ENCODE measurements at regions not wholly inside any gene's neighbourhood (a gene's known extent, or its start where the extent isn't known, plus 50 kb on each side); places are given as distances from the start of the nearest gene placed in this dataset.

DNA sequence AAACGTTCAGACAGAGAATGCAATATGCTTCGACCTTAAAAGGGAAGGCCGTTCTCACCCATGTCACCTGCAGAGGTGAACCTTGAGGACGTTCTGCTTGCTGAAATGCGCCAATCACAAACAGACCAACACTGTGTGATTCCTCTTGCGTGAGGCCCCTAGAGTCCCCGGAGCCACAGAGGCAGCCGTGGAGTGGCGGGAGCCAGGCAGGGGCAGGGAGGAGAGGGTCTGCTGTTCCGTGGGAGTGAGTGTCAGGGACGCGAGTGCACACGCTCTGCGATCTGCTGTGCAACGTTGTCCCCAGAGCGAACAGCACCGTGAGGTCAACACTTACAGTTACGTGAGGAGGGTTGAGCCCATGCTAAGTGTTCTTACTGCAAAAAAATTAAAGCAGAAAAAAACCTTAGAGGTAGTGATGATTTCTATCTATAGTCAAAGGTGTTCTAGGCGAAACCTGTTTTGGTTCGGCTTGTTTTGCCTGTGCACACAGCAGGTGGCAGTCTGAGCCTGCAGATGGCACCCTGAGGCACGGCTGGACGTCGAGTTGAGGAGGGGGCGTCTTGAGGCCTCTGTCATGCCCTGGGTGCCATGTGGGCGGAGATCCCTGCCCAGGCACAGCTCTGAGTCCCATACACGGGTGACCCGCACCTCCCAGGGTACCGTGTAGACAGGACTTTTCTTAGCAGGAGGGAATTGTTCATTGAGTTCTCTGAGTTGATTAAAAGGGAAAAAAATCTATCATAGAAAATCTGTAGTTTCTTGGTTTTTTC is 71.7 kb upstream of the FRMD1 start:
- CTCF ChIA-PET: no interaction called here
- POLR2A ChIA-PET: no interaction called here
- no peak for DNase-seq (ENCODE audit: extremely low spot score)
- TF ChIP-seq, protein P1, sequence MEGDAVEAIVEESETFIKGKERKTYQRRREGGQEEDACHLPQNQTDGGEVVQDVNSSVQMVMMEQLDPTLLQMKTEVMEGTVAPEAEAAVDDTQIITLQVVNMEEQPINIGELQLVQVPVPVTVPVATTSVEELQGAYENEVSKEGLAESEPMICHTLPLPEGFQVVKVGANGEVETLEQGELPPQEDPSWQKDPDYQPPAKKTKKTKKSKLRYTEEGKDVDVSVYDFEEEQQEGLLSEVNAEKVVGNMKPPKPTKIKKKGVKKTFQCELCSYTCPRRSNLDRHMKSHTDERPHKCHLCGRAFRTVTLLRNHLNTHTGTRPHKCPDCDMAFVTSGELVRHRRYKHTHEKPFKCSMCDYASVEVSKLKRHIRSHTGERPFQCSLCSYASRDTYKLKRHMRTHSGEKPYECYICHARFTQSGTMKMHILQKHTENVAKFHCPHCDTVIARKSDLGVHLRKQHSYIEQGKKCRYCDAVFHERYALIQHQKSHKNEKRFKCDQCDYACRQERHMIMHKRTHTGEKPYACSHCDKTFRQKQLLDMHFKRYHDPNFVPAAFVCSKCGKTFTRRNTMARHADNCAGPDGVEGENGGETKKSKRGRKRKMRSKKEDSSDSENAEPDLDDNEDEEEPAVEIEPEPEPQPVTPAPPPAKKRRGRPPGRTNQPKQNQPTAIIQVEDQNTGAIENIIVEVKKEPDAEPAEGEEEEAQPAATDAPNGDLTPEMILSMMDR (IDR thresholded peaks at IDR 0.05; ENCODE audit: control extremely low read depth, extremely low read depth, low read depth, missing control alignments): no peak

DNA sequence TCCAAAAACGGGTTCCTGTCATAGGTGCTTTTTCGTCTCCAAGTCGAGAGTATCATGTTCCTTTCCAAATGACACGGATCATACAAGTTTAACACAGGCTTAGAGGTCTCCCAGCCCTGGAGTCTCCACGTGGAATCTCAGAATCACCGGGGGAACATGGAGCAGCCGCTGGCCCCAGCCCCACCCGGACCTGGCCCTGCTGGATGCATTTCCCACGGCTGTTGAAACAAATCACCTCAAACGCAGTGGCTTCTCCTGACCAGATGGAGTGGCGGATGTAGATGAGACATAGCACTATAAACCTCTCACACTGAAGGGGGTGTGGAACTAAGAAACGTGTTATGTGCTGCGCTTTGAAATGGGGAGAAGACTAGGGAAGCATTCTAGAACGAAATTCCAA is 70.0 kb upstream of the FRMD1 start:
- TF ChIP-seq, protein P1 (IDR thresholded peaks at IDR 0.05; ENCODE audit: control extremely low read depth, extremely low read depth, low read depth, missing control alignments): no peak
- CTCF ChIA-PET: no interaction called here
- POLR2A ChIA-PET: no interaction called here
- no peak for DNase-seq (ENCODE audit: extremely low spot score)

DNA sequence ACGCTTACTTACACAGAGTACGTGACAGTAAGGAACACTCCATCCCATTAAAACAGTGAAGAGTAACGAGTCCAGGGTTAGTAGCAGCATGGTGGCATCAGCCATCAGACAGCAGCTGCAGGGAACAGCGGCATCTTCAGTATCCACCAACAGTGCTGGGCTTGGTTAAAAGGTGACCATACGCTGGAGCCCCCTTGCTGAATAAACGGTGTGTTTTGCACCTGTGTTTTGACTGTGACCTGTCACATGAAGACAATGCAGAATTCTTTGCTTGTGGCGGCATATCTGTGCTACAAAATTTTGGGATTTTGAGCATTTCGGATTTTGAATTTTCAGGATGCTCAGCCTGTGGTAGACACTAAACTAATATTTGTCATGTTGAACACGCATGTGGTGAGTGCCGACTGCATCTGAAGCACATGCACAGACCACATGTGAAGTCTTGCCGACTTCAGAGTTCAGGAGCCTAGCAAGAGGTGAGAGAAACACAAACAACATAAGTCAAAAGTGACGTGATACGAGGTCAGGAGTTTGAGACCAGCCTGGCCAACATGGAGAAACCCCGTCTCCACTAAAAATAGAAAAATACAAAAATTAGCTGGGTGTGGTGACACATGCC is 69.3 kb upstream of the FRMD1 start:
- POLR2A ChIA-PET: no interaction called here
- DNase-seq (ENCODE audit: extremely low spot score): no peak
- TF ChIP-seq, protein P1 (IDR thresholded peaks at IDR 0.05; ENCODE audit: control extremely low read depth, extremely low read depth, low read depth, missing control alignments): no peak
- CTCF ChIA-PET: no interaction called here

DNA sequence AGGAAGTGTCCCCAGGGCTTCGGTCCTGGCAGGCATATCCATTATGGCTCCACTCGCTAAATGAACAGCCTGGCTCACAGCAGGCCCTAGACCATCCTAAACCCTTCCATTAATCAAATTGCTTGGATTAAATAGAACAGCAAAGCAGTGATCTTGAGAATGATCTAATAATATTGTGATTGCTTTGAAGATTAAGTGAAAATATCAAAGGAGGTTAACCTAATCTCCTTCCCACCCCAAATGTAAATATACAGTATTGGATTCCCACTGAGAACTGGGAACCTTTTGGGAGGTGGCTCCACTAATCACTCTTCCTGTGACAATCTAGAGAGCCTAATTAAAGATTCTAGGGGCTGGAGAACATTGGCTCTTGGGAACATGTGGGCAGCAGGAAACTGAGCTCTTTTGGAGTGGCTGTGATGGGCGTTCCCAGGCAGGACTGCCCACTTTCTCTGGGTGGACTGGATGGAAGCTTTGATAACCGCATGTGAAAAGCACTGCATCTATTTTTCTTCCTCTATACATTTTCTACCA is 68.3 kb upstream of the FRMD1 start:
- POLR2A ChIA-PET: no interaction called here
- CTCF ChIA-PET: no interaction called here
- TF ChIP-seq, protein P1 (IDR thresholded peaks at IDR 0.05; ENCODE audit: control extremely low read depth, extremely low read depth, low read depth, missing control alignments): no peak
- DNase-seq (ENCODE audit: extremely low spot score): no peak

DNA sequence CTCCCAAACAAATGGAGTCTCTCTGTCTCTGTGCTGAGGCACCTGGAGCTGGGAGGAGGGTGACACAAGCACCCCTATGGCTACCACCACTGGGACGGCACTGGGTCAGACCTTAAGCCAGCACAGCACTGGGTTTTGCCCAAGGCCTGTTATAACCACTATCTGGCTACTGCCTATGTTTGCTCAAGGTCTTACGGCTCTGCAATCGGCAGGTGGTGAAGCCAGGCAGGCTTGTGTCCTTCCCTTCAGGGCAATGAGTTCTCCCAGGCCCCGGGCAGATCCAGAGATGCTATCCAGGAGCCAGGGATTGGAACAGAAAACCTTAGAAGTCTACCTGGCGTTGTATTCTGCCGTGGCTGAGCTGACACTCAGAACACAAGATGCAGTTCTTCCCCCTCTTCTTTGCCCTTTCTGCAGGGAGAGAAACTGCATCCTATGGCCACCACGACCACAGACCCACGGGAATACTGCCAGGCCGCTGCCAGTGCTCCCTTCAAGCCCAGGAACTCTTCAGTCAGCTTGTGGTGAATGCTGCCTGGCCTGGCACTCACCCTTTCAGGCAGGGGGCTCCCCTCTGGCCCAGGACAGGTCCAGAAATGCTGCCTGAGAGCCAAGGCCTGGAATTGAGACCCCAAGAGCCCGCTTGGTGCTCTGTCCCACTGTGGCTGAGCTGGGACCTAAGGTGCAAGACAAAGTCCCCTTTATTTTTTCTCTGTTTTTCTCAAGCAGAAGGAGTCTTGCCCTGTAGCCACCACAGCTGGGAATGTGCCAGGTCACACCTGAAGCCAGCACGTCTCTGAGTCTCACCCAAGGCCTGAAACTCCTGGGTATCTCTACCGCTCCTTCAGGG is 67.0 kb upstream of the FRMD1 start:
- TF ChIP-seq, protein P1 (IDR thresholded peaks at IDR 0.05; ENCODE audit: control extremely low read depth, extremely low read depth, low read depth, missing control alignments): no peak
- ChIA-PET POLR2A (no interaction called here), CTCF (no interaction called here)
- no peak for DNase-seq (ENCODE audit: extremely low spot score)

DNA sequence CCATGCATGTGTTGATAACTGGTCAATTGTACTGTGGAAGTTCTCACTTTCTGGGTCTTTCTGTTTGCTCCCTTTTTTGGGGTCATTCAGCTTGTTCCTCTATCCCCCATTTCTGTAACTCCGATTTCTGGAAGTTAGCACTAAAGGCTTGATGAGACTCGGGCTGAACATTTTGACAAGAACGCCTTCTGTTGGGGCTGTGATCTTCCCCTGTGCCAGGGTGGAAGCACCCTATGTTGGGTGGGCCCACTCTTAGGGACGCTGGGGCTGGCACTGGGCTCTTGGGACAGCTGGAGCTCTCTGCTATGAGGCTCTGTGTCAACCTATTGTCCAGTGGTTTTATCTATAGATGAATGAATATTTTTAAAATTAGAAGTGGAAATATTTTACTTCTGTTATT is 60.1 kb upstream of the FRMD1 start:
- POLR2A ChIA-PET: no interaction called here
- TF ChIP-seq, protein P1 (IDR thresholded peaks at IDR 0.05; ENCODE audit: control extremely low read depth, extremely low read depth, low read depth, missing control alignments): no peak
- no peak for DNase-seq (ENCODE audit: extremely low spot score)
- CTCF ChIA-PET: interaction anchor here (1.6 kb wide), 1 partner anchor 29 kb away, joined by 4 read pairs; no protein-coding TSS in a partner anchor

All from GM10248 (cell line).